IPS-18c (cell line): ENCODE measurements at regions not wholly inside any gene's neighbourhood (a gene's known extent, or its start where the extent isn't known, plus 50 kb on each side); places are given as distances from the start of the nearest gene placed in this dataset.

Experiments used
- H3K4me3 ChIP-seq: 2 replicates; pipeline ENCODE4 v1.7.0; 2013; ENCODE audit warnings: low read depth, mild to moderate bottlenecking, low read length, moderate library complexity; ENCODE audit not compliant: insufficient read depth
- H3K9me3 ChIP-seq: one replicate; pipeline ENCODE4 v1.6.1; 2013; ENCODE audit warnings: mild to moderate bottlenecking, low read length, moderate library complexity; ENCODE audit not compliant: control insufficient read depth, insufficient read depth

- no peak overlapping the region for H3K4me3 ChIP-seq
- H3K9me3 ChIP-seq = no peaks in the 10 kb centered on the region
These were observed 701.1 kb upstream of the ZEB2 start for GRCh38 chr2:145221032-145221431.

- no peak overlapping the region for H3K4me3 ChIP-seq
- no peaks in the 10 kb centered on the region for H3K9me3 ChIP-seq
These were observed 700.6 kb upstream of the ZEB2 start for GRCh38 chr2:145220496-145220895.

GRCh38 chr2:145207884-145208283, 688.0 kb upstream of the ZEB2 start:
- Histone ChIP-seq H3K4me3 (no peak overlapping the region), H3K9me3 (no peaks in the 10 kb centered on the region)

- H3K4me3 ChIP-seq = no peak overlapping the region
- H3K9me3 ChIP-seq = no peaks in the 10 kb centered on the region
These were observed 686.8 kb upstream of the ZEB2 start for GRCh38 chr2:145206496-145207281.

- H3K4me3 ChIP-seq = no peak overlapping the region
- no peaks in the 10 kb centered on the region for H3K9me3 ChIP-seq
These were observed 684.0 kb upstream of the ZEB2 start for GRCh38 chr2:145203891-145204290.

GRCh38 chr2:145199827-145200706, 680.1 kb upstream of the ZEB2 start:
- H3K9me3 ChIP-seq = no peaks in the 10 kb centered on the region

GRCh38 chr2:145199042-145199441, 679.1 kb upstream of the ZEB2 start:
- no peak overlapping the region for H3K4me3 ChIP-seq

More at GRCh38 chr2:145199827-145200706, 680.1 kb upstream of the ZEB2 start:
- H3K4me3 ChIP-seq = no peak overlapping the region

GRCh38 chr2:145198555-145198954, 678.6 kb upstream of the ZEB2 start:
- no peak overlapping the region for H3K4me3 ChIP-seq
- H3K9me3 ChIP-seq = no peaks in the 10 kb centered on the region

More at GRCh38 chr2:145199042-145199441, 679.1 kb upstream of the ZEB2 start:
- H3K9me3 ChIP-seq = no peaks in the 10 kb centered on the region

GRCh38 chr2:145197944-145198343, 678.0 kb upstream of the ZEB2 start:
- no peaks in the 10 kb centered on the region for H3K9me3 ChIP-seq
- H3K4me3 ChIP-seq = no peak overlapping the region

- no peak overlapping the region for H3K4me3 ChIP-seq
- no peaks in the 10 kb centered on the region for H3K9me3 ChIP-seq
These were observed 674.8 kb upstream of the ZEB2 start for GRCh38 chr2:145194673-145195072.

GRCh38 chr2:145190031-145190703, 670.2 kb upstream of the ZEB2 start:
- H3K4me3 ChIP-seq = no peak overlapping the region
- no peaks in the 10 kb centered on the region for H3K9me3 ChIP-seq

GRCh38 chr2:145186303-145186702, 666.4 kb upstream of the ZEB2 start:
- H3K4me3 ChIP-seq = no peak overlapping the region
- H3K9me3 ChIP-seq = no peaks in the 10 kb centered on the region

- Histone ChIP-seq H3K4me3 (no peak overlapping the region), H3K9me3 (no peaks in the 10 kb centered on the region)
These were observed 665.8 kb upstream of the ZEB2 start for GRCh38 chr2:145185696-145186095.

- no peaks in the 10 kb centered on the region for H3K9me3 ChIP-seq
- H3K4me3 ChIP-seq = no peak overlapping the region
These were observed 665.1 kb upstream of the ZEB2 start for GRCh38 chr2:145184741-145185651.

- no peaks in the 10 kb centered on the region for H3K9me3 ChIP-seq
These were observed 649.4 kb upstream of the ZEB2 start for GRCh38 chr2:145169285-145169684.

GRCh38 chr2:145168091-145168490, 648.2 kb upstream of the ZEB2 start:
- H3K9me3 ChIP-seq = no peaks in the 10 kb centered on the region
- H3K4me3 ChIP-seq = no peak overlapping the region

More at GRCh38 chr2:145169285-145169684, 649.4 kb upstream of the ZEB2 start:
- H3K4me3 ChIP-seq = no peak overlapping the region
